GM18867 (cell line): ENCODE measurements at regions not wholly inside any gene's neighbourhood (a gene's known extent, or its start where the extent isn't known, plus 50 kb on each side); places are given as distances from the start of the nearest gene placed in this dataset.

Source experiments
- ATAC-seq: cut with Tn5 transposase; IDR thresholded peaks from one replicate; pipeline ENCODE4 v1.9.1; 2021; ENCODE audit warnings: mild to moderate bottlenecking, moderate library complexity; ENCODE audit not compliant: unreplicated experiment

DNA sequence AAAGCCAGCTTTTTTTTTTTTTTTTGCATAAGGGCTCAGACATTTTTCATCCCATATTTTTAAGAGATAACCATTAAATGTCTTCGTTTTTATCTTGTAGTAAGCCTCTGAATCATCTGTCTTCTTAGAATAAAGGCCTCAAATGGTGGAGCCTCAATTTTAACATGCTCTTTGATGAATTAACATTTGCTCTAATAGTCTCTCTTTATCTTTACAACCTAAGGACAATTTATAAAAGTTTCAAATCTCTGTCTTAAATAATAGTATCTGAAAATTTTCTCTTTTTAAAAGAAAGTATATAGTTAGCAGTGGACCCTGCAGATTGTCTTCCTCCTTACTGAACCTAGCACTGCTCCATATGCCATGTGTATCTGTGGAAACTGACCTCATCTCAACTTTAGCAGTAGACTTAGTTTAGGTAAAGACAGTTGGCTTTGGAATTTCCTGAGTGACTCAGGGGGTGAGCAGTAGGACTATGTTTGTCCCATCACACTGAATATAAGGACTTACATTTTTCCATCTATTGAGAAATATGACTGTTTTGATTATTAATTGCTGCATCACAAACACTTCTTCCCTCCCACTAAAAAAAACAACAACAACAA is 1658.0 kb downstream of the STIM2 start:
- no peak for ATAC-seq

DNA sequence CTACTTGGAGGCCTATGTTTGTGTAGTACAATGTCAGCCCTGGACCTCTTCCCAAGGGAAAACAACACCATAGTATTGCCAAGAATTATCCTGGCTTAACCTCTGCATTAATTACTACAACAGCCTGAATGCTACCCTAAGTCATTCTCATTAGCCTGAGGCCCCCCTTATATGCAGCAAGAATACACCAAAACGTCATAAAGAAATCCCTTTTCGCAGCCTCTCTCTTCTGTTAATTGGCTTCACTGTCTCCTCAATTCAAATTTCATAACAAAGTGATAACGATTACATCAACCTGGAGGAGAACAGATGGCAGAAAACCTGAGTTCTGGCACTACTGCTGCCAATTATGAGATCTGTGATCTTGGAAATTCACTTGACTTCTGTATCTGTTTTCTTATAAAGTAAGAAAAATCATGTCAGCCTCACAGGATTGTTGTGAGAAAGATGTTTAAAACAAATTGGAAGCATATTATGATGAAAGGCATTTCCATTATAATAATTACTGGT is 1663.1 kb downstream of the STIM2 start:
- no peak for ATAC-seq

DNA sequence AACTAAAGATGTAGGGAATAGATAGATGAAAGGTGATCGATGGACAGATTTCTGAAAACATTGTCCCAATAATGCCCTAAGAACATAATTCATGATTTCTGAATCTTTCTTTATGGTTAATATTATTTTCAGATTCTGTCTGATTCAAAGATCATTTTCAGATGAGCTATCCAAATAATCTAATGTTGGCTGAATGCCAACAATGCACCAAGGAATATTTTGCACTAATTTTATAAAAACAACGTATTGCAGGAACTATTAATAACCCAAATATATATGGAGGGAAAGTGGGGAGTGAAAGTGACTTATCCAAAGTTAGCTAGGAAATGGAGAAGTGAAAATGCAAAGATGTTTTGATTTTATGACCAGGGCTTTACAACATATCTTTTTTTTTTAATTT is 1675.5 kb downstream of the STIM2 start:
- no peak for ATAC-seq

DNA sequence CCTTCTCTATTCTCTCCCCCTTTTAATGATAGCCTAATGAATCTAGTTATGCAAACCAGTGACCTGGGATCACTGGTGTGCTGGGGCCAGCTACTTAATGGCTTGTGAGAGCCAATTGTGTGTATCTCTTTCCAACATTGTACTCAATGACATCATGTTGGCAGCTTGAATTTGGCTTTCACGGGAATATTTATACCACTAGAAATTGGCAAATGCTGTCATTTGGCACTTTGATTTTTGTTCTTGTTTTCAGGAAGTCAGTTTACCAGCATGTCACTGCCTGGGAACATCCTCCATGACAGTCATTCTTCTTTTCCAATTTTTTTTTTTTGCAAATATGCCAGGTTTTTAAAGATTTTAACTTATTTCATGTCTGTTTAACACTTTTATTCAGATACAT is 1685.3 kb downstream of the STIM2 start:
- ATAC-seq = no peak

DNA sequence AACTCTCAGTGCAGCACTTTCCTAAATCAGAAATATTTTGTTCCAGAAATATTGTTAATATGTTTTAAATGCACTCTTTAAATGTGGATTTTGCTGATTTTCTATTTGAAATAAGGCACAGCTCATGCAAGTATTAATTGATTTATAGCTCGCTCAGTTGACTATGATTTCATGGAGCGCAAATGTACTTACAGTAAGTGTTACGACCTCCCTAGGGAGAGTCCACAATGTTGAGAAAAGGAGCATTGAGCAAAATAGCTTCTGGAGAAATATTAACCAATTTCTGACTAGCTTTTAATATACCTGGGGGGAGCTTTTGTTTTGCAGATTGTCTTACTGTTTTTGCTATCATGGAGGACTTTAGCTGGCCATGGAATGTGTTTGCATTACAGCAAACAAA is 1687.5 kb downstream of the STIM2 start:
- no peak for ATAC-seq

DNA sequence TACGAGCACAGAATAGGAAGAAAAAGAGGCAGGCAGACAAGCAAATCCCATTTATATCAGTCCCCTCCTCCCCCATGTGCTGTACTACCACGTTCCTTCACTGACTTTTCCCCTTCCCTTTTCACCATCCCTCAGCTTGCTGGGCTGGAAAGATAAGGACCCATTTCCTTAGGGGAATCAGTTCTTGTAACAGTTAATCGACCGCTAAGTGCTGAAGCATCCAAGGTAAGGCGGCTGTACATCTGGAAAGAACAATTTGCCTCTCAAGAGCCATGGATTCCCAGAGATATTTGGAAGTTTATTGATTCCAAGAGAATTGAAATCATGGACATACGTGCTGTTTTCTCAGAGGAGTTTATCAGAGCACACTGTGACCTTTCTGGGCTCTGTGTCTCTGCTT is 1688.0 kb downstream of the STIM2 start:
- no peak for ATAC-seq

DNA sequence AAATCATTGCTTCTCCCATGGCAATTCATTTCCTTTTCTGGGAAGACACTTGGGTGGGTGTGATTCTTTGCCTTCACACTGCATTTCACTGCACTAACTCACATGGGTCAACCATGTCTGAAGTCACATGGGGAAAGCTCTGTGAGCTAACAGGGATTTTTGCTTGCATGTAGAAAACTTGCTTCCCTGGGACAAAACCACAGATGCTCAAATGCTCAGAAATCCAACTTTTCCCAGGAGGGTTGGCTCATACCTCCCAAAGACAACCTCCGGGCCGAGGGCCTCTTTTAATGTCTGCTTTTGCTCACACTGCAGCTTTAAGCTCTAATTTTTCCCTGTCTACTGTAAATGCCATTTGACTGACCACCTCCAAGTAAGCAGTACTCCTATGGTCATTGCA is 1695.2 kb downstream of the STIM2 start:
- no peak for ATAC-seq

DNA sequence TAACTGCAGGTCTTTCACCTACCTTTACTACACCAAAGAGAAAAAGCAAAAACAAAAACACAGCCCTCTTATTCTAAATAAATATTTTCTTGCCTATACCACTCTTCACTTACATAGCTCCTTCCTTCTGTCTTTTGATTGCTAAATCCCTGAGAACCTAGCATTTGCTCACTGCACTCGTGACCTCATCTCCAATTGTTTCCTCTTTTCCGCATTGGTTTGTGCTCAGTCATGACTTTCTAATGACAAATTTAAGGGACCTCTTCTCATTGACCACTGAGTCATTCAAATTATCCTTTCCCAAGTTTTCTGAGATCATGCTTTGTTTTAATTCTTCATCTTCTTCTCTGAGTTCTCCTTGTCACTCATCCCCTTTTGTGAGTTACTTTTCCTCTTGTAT is 1697.1 kb downstream of the STIM2 start:
- no peak for ATAC-seq

DNA sequence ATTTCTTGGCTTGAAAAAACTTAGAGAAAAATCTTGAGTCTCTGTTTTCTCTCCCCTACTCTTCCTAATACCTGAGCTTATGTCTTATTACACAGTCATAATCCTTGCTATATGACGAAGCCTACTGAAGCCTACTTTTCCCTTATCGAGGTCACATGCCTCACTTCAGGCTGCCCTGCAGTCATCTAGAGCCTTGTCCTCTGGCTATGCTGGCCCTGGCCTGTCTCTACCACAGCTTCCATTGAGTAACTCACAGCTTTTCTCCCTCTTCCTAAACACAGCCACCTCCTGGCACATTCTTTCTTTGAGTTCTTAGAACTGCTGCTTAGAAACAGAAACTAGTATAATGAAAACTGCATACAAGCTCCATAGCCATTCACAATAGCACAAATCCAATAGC is 1698.3 kb downstream of the STIM2 start:
- no peak for ATAC-seq

DNA sequence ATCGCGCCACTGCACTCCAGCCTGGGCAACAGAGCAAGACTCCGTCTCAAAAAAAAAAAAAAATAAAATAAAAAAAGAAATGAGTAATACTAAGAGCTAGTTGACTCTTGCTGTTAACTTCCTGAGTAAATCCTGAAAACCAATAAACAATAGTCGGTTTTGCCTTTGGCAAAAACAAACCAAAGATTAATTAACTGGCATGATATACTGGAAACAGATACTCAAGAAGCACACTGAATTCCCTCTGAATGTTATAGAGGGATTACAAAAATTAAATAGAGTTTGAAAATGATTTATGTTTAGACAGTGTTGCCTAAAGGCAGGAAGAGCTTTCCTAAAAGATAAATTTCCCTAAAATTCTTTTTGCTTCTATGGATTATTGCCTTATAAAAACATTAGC is 1702.3 kb downstream of the STIM2 start:
- ATAC-seq = no peak

DNA sequence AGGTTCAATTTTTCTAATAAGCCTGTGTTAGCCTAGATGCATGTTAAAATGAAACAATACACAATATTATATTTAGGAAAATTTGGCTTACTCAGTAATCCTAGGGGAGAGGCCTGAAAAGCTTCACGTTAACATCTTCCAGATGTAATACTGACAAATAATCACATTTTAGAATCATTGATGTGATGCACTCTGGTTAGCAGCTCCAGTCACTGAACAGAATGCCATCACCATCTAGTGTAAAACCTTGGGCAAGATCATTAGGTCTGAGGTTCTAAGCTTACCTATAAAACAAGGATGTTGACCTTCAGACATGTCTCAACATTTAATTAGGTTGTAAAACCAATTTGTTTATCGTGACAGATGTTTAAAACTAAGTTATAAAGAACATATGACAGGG is 1704.8 kb downstream of the STIM2 start:
- no peak for ATAC-seq

DNA sequence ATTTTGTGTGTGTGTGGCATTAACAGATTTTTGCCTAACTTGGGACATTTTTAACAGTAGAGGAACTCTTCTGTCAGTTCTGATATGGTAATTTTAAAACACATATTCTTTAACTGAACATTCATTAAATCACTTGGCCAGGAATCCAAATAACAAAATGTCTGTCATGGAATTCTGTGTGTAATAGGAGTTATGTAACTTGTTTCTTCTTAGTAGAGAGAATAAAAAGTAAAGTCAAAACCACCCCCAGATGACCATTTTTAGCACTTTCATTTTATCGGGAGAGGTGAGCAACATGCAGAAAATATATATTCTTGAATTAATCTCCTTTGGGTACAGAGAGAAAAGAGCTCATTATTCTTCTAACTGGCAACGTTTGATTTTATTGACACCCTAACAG is 1740.3 kb downstream of the STIM2 start:
- ATAC-seq = no peak

DNA sequence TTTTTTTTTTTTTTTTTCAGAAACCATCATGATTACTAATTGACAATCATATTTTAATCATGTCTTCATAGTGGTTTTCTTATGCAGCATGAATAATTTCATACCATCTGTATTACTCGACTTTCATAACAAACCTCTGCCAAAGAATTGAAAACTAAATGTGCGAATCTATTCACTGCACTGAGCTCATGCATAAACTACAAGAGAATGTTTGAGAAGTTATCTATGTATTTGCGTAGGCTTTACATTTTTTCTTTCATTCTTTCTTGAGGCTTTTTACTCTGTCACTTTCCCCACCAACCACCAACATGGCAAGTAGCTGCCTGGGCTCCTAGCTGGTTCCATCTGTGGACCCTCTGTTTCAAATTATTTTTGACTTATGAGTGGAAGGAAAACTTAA is 1761.0 kb downstream of the STIM2 start:
- ATAC-seq = no peak

DNA sequence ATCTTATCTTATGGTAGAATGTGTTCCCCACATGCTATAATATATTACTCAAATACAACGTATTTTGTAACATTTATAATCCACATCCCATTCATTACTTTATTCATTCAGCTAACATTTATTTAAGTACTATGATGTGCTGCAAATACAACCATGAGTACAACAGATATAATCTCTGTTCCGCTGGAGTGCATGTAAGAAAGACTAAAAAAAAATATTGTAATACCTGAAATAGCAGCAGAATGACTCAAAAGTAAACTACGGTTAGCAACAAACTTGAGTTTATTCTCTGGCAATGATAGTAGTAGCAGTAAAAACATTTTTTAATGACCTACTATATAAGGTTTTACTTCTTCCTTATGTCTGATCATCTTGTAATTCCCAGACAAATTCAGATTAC is 1776.3 kb downstream of the STIM2 start:
- ATAC-seq = no peak

DNA sequence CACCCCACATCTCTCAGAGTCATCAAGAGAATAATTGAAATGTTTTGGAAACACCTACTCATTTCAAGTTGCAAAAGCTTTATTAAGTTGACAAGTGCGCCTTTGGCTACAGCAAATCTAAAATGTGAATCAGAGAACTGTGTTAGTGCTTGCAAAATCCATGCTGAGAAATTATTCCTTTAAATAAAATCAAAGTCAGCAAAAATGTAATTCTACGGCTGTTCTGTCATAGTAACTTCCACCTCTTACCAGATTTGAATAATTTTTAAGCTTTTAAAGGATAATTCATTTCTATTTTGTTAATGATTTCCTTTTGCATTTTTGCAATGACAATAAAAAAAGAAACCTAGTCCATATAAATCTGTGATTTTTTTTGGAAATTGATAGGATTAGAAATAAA is 1779.1 kb downstream of the STIM2 start:
- no peak for ATAC-seq

DNA sequence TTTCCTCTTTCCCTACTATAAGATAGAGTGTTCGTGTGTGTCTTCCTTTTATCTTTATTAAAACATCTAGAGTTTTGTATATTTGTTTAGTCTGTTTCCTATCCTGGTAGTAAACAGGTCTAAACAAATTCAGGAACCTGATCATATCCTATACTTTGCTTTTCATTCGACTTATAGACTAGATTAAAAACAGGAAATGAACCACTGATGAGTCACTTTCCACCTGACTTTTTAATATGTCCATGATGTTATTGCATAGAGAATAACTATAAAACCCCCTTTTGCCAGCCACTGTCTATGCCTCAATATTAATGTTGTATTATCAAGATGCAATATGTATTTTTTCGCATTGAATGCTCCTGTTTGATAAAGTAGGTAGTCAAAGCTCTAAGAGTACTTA is 1794.0 kb downstream of the STIM2 start:
- ATAC-seq = no peak

DNA sequence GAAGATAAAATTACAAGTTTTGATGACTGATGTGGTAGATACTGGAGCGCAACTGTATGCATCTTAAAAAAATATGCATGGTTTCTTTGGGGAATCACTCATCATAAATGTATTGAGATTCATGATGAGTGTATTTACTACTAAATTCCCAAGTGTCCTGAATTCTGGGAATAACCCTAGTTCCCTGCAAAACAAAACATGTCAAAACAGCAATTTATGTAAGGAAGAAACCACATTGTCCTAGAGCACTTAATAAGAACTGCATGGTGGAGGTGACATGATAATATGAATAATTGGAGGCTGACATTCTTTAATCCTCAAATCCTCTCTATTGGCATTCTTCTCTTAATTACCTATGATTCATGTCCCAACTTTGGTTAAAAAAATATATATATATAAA is 1804.7 kb downstream of the STIM2 start:
- no peak for ATAC-seq

DNA sequence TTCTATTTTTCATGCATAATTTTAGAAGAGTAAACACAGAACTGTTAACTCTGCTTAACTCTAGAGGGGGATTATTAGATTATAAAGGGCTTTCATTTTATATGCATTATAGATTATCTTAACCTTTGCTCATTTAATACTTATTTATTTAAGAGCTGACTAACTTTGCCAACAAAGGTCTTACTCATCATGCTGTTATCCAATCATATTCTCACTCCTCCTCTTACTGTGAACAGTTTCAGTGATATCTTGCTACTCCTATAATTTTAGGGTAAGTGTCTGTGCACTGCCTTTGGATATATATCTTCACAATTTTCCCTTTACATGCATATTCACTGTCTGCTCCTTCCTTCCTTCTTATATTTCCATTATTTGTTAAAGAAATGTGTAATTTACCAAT is 1814.9 kb downstream of the STIM2 start:
- ATAC-seq = no peak

DNA sequence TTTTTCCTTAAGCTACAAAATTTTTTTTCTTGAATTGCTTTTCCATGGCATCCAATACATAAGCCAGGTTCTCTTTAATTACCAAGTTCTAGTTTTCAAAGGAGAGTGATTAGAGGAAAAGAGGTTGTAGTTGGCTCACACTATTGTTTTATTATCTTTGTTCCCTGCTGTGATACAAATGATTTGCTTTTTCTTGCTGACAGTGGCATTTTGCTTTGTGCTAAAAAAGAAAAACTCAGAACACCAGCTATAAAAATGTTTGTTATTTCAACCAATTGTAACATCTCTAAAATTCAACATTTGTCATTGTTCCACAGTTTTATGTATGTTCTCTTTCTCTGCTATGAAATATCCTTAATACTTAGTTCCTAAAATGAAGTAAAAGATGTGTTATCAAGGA is 1817.2 kb downstream of the STIM2 start:
- no peak for ATAC-seq

DNA sequence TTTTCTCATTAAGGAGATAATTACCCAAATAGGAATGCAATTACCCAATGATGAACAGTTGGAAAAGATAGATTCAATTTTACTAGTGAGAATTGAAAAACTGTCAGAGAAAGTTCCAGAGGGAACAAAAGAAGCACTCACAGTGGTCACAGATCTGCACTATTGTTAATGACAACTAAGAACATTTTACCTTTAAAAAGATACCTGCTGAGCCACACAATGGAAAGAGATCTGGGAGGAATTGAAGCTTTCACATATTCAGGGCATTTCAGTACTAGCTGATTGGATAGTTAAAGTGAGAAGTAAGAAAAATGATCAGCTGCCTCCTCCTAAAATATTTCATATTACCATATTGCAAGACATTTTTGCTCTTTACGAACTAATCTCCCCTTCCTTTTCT is 1822.2 kb downstream of the STIM2 start:
- no peak for ATAC-seq

DNA sequence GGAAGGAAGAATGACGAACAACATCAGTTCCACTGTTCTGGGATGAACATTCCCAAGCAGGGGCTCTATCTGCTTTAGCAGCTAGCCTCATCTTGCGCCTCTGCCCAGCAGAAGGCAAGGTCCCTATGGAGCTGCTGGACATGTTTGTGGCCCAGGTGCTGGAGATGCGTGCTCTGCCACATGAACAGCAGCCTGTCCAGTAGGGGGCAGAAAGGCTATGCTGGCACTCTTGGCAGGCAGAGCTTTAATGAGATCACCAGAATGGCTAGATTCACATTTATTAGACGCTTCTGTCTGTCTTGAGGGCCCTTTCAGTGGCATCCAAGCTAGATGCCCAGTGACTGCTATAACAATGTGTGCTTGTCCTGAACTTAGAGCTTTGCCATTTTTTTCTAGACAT is 1826.0 kb downstream of the STIM2 start:
- ATAC-seq = no peak

DNA sequence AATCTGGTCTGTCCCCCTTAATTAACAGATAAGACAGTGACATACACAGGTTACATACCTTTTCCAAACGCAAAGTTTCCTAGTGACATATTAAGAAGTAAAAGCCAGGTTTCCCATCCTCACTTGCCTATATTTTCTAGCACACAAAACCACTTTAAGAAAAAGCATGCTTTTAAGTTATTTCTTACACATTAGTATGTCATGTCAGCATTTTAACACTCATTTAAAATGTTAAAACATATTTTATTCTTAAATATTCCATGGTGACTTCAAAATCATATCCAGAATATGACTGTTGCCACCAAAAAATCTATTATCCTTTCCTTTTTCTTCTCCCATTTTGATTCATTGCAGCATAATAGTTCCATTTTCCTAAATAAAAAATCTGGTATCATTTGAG is 1830.2 kb downstream of the STIM2 start:
- no peak for ATAC-seq

DNA sequence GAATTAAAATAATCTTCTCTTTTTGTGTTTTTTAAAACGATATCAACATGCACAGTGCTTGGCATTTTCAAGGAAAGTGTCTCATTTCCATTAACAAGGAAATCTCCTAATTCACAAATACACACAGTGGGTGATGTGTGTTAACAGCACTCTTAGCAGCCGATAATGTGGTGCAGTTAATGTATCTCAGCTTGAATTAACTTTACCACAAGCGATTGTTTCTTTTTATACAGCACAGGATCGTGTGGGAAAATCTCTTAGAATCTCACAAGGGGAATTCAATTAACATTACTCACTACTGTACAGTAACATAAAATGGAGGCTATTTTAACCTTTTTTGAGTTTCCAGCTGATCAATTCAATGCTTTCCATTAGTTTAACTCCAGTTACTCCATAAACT is 1841.9 kb downstream of the STIM2 start:
- no peak for ATAC-seq

DNA sequence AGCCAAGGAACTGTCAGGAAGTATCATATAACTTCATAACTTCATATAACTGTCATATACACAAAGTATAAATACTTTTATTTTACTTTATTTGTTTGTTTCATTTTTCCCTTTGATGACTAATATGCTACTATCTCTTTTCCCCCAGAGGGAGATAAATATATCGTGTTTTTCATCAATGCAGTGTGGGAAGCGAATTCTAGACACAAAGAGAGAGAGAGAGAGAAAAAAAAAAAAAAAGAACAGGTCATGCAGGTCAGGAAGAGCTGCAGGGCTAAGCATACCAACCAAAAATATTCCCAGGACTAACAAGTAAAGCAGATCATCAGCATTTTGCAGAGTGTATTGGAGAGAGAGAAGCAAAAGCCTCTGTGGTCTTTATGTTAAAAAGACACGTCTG is 1849.2 kb downstream of the STIM2 start:
- no peak for ATAC-seq
